Mucosa of descending colon (tissue), 3 donors: ENCODE measurements at regions not wholly inside any gene's neighbourhood (a gene's known extent, or its start where the extent isn't known, plus 50 kb on each side); places are given as distances from the start of the nearest gene placed in this dataset.

Experiments
- ATAC-seq: fragments of 200-7000 bp; cut with Tn5 transposase; one replicate; pipeline ENCODE4 v1.9.1; 2020; ENCODE audit warnings: mild to moderate bottlenecking, moderate library complexity
- DNase-seq, 3 donors: peaks; one replicate each; pipeline ENCODE4 v3.0.0-alpha.2; 2020
- H3K36me3 ChIP-seq: fragments of 200-600 bp; one replicate; pipeline ENCODE4 v1.8.0; 2021; ENCODE audit warnings: low read depth, mild to moderate bottlenecking
- H3K4me1 ChIP-seq: fragments of 200-600 bp; one replicate; pipeline ENCODE4 v1.8.0; 2021; ENCODE audit warnings: low read depth, mild to moderate bottlenecking
- H3K4me3 ChIP-seq: fragments of 200-600 bp; one replicate; pipeline ENCODE4 v1.8.0; 2021; ENCODE audit warnings: mild to moderate bottlenecking
- H3K9me3 ChIP-seq: fragments of 200-600 bp; one replicate; pipeline ENCODE4 v1.8.0; 2021; ENCODE audit warnings: mild to moderate bottlenecking
- intact Hi-C, 2 donors: fragments of 100-400 bp; cut with DNase I in 1 of 2; cut with micrococcal nuclease in 1 of 2; formaldehyde crosslinking; loops; one replicate each; pipeline versions ENCODE4 v1.11.0 to v1.11.1; 2022; cut with DNase I, micrococcal nuclease
- TF ChIP-seq, protein P1 (sequence below): fragments of 200-600 bp; IDR thresholded peaks from one replicate; pipeline ENCODE4 v1.8.0; 2022; ENCODE audit warnings: antibody characterized with exemption, mild to moderate bottlenecking
- donor health status: DM: no; HTN: no; CAD: no; lungs with moderate emphysema.
- donor health status: DM: no; HTN: no; CAD: no.
- donor health status: DM: no; HTN: yes; CAD: no.

DNA sequence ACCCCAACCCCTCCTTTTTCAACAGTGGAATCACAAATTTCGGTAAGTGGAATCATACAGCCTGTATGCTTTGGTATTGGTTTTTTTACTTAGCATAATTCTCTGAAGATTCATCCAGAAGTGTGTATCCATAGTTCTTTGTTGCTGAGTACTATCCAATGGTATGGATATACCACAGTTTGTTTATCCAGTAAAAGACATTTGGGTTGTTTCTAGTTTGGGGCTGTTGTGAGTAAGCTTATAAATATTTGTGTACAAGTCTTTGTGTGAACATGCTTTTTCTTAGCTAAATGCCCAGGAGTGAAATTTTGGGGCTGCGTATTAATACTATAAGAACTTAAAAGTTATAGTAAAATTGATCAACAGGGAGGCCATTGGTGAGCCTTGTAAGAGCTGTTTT, 57.5 kb upstream of the GC start:
- TF ChIP-seq, protein P1, sequence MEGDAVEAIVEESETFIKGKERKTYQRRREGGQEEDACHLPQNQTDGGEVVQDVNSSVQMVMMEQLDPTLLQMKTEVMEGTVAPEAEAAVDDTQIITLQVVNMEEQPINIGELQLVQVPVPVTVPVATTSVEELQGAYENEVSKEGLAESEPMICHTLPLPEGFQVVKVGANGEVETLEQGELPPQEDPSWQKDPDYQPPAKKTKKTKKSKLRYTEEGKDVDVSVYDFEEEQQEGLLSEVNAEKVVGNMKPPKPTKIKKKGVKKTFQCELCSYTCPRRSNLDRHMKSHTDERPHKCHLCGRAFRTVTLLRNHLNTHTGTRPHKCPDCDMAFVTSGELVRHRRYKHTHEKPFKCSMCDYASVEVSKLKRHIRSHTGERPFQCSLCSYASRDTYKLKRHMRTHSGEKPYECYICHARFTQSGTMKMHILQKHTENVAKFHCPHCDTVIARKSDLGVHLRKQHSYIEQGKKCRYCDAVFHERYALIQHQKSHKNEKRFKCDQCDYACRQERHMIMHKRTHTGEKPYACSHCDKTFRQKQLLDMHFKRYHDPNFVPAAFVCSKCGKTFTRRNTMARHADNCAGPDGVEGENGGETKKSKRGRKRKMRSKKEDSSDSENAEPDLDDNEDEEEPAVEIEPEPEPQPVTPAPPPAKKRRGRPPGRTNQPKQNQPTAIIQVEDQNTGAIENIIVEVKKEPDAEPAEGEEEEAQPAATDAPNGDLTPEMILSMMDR = no peak
- H3K4me3 ChIP-seq = no peak overlapping the region
- no peaks in the 10 kb centered on the region for H3K9me3 ChIP-seq
- DNase-seq = no peak
- no peaks in the 10 kb centered on the region for H3K36me3 ChIP-seq
- intact Hi-C loops = no loop called here
- H3K4me1 ChIP-seq = no peaks in the 10 kb centered on the region
- no peak for ATAC-seq

DNA sequence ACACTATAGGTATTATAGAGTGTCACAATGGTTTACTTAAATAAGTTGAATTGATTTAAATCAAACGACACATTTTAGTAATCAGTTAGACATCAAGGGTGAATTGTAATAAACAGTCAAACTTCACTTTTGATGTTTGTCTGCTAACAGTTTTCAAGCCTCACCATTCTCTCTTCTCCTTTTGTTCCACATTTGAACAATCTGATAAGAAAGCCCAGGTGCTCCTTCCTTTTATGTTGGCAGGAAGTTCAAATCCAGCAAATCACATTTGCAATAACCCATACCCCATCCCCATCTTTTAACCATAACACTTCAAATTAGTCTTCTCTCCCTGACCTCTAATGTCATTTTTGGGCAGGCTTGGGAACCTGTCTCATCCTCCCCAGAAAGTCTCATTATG, 63.4 kb upstream of the GC start:
- H3K36me3 ChIP-seq = no peaks in the 10 kb centered on the region
- intact Hi-C loops = no loop called here
- no peak overlapping the region for H3K4me3 ChIP-seq
- H3K9me3 ChIP-seq = no peaks in the 10 kb centered on the region
- TF ChIP-seq, protein P1 = no peak
- ATAC-seq (no peak), DNase-seq (no peak)
- no peaks in the 10 kb centered on the region for H3K4me1 ChIP-seq

DNA sequence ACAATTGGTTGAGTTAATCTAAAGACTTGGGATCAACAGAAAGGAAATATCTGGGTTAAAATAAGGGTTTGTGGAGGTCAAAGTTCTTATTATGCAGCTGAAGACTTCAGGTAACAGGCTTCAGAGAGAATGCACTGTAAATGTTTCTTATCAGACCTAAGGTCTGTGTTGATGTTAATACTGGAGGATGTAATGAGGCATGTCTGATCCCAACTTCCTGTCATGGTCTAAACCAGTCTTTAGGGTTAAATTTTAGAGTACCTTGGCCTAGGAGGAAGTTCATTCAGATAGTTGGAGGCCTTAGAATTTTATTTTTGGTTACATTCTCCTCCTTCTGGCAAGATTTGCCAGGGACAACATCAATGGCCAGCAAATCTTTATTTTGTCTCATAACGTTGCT, 72.1 kb upstream of the GC start:
- no peak for DNase-seq
- Histone ChIP-seq H3K36me3 (no peaks in the 10 kb centered on the region), H3K4me1 (no peaks in the 10 kb centered on the region), H3K4me3 (no peak overlapping the region), H3K9me3 (peaks cover 9% of the 10 kb centered on the region)
- ATAC-seq = no peak
- intact Hi-C loops = no loop called here
- TF ChIP-seq, protein P1 = no peak

DNA sequence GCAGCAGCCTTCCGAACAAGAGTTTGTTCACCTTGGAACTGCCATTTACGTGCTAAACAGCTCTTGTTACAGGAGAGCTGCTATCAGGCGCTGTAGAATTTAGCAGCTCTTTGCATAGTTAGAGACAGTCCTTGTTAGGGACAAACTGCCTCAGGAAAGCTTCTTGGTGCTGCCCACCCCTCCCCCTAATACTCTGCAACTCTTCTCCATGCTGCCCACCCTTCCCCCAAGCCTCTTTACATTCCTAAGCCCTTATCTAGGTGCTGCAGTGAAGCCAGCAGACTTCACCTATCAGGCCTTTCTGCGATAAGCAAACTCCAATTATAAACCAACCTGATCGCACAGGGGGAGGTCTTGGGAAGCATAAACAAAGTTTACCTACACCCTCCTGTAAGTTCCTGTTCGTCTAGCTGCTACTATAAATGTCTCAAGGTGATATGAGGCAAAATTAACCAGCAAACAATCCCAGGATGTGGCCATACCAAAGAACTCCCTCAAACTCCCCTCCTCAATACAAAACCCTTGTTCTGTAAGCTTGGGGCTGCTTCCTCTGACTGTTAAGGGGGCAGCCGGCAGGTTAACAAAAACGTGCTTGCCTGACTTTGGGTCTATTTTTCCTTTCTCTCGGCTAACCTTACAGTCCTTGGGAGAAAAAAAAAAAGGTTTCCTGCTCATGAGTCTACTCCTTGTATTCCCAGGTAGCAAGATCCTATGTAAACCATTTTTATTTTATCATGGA, 74.0 kb upstream of the GC start:
- Histone ChIP-seq H3K4me3 (no peak overlapping the region), H3K36me3 (no peaks in the 10 kb centered on the region), H3K4me1 (no peaks in the 10 kb centered on the region), H3K9me3 (peaks cover 19% of the 10 kb centered on the region)
- TF ChIP-seq, protein P1 = no peak
- ATAC-seq (no peak), DNase-seq (peak in 1 of 3 donors; percentile 21)
- intact Hi-C loops = no loop called here

DNA sequence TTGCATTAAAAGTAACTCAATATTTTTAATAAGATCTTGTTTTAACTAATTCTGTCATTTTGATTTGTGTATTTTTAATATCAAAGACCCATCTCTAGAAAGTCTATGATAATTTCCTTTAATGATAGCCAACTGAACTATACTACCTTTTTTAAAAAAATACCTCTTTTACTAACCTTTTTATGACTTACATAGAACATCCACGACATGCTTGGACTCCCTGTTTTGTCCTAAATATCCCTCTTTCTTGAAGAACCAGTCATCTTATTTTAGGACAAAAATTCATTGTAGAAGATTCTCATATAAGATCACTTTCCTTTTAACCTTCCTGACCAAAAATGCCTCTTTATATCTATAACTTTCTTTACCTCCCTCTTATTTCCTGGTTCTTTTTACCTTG, 76.8 kb upstream of the GC start:
- no peaks in the 10 kb centered on the region for H3K4me1 ChIP-seq
- no peak for ATAC-seq
- intact Hi-C loops = no loop called here
- peaks cover 37% of the 10 kb centered on the region for H3K9me3 ChIP-seq
- no peak for DNase-seq
- no peak overlapping the region for H3K4me3 ChIP-seq
- no peaks in the 10 kb centered on the region for H3K36me3 ChIP-seq
- TF ChIP-seq, protein P1 = no peak

DNA sequence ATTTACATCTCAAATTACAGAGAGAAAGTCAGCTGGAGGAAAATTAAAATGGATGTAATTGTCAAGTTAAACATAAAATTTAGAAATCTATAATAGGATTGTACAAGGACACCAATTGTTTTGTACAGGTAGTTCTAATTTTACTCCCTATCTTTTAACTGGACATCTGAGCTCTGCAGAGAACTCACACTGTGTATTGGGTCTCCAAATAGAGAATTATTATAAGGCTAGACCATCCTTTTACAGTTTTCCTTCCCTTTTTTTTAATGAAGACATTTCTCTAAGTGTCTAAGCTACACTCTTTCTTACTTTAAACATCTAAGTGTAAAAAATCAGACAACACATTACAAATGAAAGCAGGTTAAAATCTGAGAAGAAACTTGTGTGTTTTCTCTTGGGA, 78.4 kb upstream of the GC start:
- Histone ChIP-seq H3K4me1 (no peaks in the 10 kb centered on the region), H3K36me3 (no peaks in the 10 kb centered on the region), H3K9me3 (peaks cover 37% of the 10 kb centered on the region), H3K4me3 (no peak overlapping the region)
- intact Hi-C loops = no loop called here
- no peak for DNase-seq
- no peak for ATAC-seq
- TF ChIP-seq, protein P1 = no peak
